ENCODE measurements at regions not wholly inside any gene's neighbourhood (a gene's known extent, or its start where the extent isn't known, plus 50 kb on each side); places are given as distances from the start of the nearest gene placed in this dataset.
"Not testable (repeated sequence)": the region's sequence is repeated elsewhere in the genome, so short reads cannot be mapped to it uniquely, and the experiment has no call there.

DNA sequence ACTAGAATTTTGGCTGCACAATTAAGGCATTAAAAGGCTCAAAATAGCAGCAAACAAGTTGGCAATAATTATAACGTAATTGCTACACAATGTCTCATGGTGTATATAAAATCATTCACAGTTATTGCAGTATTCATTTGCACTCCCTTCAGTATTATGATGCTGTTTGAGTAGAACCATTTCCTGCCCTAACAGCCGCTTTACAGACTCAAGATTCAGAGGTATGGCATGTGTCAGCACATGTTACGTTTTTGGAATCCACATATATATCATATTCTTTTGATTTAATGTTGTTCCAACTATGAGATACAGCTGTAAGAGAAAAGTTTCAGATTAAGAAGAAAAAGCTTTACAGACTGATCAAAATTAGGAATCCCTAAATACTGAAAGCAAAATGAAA is 56.3 kb upstream of the NCKAP5 start:
- DNase-seq (ENCODE audit: low spot score) = no peak

GRCh38 chr2:133627741-133628140 is 59.5 kb upstream of the NCKAP5 start:
- DNase-seq (ENCODE audit: low spot score) = no peak

GRCh38 chr2:133633309-133633708 is 65.0 kb upstream of the NCKAP5 start:
- DNase-seq (ENCODE audit: low spot score) = no peak

DNA sequence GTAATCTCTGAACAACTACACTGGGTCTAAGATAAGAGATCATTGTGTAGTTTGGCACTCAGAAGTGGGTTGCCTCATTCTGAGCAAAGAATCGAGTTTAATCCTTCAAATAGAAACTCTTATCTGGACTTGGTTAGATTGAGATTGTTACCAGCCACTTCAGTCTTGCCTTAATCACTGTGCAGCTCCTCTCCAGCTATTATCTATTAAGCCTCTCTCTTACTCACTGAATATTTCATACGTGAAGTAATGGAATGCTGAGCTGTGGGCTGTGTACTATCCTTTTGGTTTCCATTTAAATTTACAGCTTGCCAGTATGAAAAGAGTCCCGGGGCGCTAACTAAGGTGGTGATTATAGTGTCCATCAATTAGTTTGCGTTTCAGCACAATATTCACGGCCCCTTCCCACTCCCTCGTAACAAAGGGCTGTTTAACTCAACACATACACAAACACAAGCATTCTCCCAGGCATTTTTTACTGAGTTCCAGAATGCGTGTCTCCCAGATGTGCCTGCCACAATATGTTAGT is 65.7 kb upstream of the NCKAP5 start:
- DNase-seq (ENCODE audit: low spot score) = no peak

GRCh38 chr2:133635131-133635530 is 66.9 kb upstream of the NCKAP5 start:
- DNase-seq (ENCODE audit: low spot score) = no peak

GRCh38 chr2:133636287-133636686 is 68.0 kb upstream of the NCKAP5 start:
- DNase-seq (ENCODE audit: low spot score) = no peak

DNA sequence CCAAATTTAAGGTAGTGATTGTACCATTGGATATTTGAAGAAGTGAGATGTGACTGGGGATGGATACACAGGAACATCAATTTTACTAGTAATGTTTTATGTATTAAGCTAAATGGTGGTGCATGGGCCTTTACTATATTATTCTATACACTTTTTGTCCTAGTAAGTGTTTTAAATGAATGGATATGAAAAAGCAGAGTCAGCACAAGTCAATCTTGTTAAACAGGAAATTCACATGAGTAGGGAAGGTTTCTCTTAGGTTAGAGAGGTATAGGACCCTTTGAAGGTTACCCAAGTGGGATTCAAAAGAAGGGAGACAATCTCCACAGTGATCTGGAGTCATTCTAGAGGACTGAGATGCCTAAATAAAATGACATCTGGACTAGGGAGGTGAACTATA is 71.8 kb upstream of the NCKAP5 start:
- no peak for DNase-seq (ENCODE audit: low spot score)

- peak; percentile 55 for DNase-seq (ENCODE audit: low spot score)
These were observed 73.2 kb upstream of the NCKAP5 start for GRCh38 chr2:133641497-133641896.

- no peak for DNase-seq (ENCODE audit: low spot score)
These were observed 73.9 kb upstream of the NCKAP5 start for GRCh38 chr2:133641942-133642725.

GRCh38 chr2:133642791-133643191 is 74.5 kb upstream of the NCKAP5 start:
- DNase-seq (ENCODE audit: low spot score) = peak; percentile 21

- no peak for DNase-seq (ENCODE audit: low spot score)
These were observed 75.6 kb upstream of the NCKAP5 start for GRCh38 chr2:133643863-133644262.

- DNase-seq (ENCODE audit: low spot score) = no peak
These were observed 76.6 kb upstream of the NCKAP5 start for GRCh38 chr2:133644846-133645245.

DNA sequence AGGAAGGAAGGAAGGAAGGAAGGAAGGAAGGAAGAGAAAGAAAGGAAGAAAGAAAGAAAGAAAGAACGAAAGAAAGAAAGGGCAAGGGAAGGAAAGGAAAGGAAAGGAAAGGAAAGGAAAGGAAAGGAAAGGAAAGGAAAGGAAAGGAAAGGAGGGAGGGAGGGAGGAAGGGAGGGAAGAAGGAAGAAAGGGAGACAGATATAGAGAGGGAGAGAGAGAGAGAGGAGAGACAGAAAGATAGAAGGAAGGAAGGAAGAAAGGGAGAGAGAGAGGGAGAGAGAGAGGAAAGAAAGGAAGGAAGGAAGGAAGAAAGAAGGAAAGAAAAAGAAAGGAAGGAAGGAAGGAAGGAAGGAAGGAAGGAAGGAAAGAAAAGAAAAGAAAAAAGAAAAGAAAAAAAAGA is 79.1 kb upstream of the NCKAP5 start:
- not testable (repeated sequence) for DNase-seq (ENCODE audit: low spot score)

DNA sequence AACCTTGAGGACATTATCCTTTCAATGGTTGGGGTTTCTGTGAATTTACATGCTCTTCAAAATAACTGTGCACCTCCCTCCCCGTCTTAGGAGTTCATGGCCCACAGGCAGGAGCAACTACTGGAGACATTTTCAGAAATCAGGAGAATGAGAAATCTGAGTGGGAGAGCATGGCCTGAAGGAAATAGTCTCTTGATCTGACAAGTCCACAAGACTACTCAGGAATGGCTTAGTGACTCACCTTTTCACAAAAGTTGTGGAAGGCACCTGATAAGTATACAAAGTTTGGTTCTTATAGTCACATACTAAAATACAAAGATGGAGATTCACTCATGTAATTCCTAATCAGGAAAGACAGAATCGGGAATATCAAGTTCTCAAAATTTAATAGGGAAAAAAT is 83.6 kb upstream of the NCKAP5 start:
- DNase-seq (ENCODE audit: low spot score) = no peak

DNA sequence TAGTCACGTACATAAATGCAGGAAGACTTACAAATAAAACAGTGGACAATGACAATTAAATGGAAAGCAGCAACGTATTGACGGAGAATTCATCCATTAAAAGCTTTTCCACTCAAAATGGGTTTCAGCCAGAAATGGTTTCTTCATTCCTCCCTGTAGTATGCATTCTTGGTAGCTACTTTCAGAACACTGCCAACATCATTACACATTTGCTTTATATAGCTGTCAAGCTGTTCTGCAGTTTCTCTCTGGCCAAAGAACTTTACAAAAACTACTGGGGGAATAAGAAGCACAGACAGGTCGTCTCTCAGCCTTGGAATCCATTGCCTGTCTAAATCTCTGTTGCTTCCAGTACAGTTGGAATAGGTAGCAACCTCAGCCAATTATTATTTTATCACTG is 84.1 kb upstream of the NCKAP5 start:
- DNase-seq (ENCODE audit: low spot score) = no peak

DNA sequence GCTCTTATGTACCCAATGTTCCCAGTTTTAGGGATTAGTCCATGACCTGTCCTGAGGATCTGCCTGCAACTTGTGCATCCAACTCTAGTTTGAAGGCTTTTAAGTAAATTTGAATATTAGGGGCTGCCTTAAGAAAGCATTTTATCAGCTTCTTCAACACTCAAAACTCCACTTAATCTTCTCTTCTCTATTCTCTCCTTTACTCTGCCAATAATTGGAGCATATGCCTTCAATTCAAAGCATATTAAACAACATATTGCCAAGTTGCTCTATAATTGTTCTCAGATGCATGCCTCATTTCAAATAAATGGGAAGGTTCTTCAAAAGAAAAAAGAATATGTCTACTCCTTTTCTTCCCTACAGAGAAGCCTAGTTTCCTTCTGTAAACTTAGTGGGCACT is 84.8 kb upstream of the NCKAP5 start:
- DNase-seq (ENCODE audit: low spot score) = no peak

DNA sequence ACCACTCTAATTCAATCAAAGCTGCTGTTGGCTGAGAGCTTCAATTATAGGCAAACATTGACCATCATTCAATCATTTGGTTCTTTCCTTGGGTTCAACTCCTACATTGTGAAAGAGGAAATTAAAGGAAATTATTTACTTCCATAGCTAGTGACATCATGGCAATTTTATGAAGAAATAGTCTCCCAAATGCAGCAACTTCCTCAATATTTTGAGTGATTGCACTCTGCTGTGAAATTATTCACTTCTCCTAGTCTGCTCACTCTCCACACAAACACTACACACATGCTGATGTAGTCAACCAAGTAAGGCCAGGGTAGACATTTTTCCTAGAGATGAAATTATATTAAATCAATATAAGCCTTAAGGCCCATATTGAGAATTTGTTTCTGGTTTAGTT is 86.7 kb upstream of the NCKAP5 start:
- no peak for DNase-seq (ENCODE audit: low spot score)

GRCh38 chr2:133655610-133656009 is 87.3 kb upstream of the NCKAP5 start:
- no peak for DNase-seq (ENCODE audit: low spot score)

DNA sequence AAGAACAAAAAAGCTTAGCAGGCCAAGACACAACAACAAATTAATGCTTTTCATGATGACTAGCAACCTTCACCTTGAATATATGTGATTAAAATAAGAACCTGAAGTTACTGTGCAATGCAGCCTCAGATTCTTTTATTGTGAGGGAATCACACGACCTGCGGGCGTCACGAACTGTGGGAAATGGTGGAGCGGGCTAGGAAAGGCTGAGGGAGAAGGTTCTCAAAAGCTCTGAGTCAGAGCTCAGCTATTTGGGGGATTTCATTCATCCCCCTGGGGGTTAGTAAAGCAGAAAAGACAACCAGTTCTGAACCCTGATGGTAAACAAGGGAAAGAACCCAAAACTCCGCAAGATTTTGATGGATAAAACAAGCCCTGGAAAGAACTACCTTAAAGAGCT is 89.3 kb upstream of the NCKAP5 start:
- DNase-seq (ENCODE audit: low spot score) = no peak

DNA sequence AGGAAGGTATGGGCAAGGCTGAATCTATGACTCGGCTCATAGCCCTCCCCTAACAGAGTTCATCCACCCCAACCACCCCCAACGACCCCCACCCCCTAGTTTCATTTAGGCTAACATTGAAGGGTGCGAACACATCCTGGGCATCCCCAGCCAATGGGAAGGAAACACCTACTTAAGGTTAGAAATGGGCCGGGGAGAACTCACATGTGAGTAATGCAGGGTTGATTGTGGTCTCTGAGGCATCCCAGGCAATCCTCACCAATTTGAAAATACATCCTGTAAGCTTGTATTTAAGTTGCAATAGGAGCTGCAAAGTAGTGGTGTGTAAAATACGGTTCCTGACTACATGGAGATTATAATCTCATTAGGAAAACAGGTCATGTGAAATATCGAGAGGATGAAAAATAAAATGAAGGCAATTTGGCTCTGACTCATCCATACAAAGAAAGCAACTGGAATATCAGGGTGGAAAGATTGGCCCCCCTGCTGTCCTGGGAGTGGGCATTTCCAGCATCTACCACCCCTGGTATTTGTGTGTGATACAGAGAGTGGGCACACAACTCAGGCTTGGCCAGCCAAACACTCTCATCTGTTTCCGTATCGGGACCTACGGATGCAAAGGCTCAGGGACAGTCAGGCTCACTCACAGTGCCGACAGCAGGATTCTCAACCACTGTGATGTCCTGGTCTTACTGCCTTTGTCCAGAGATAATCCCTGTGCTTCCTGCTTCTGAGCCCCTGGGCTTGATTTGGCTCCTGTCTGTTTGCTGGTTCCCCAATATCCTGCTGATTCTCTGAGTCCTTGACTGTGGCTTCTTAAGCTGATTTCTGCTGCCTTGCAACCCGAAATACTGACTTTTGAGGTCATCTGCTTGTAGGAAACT is 90.0 kb upstream of the NCKAP5 start:
- no peak for DNase-seq (ENCODE audit: low spot score)

- no peak for DNase-seq (ENCODE audit: low spot score)
These were observed 92.2 kb upstream of the NCKAP5 start for GRCh38 chr2:133660510-133660909.

GRCh38 chr2:133661392-133661791 is 93.1 kb upstream of the NCKAP5 start:
- DNase-seq (ENCODE audit: low spot score) = no peak

- no peak for DNase-seq (ENCODE audit: low spot score)
These were observed 98.4 kb upstream of the NCKAP5 start for GRCh38 chr2:133666621-133667020.

Measured in kidney capillary endothelial cell (primary cell).